IMR-90 (cell line): ENCODE measurements at regions not wholly inside any gene's neighbourhood (a gene's known extent, or its start where the extent isn't known, plus 50 kb on each side); places are given as distances from the start of the nearest gene placed in this dataset.

Experiments
- ATAC-seq: fragments of 200-7000 bp; cut with Tn5 transposase; 2 replicates; pipeline ENCODE4 v1.9.1; 2020; ENCODE audit warnings: low read depth, mild to moderate bottlenecking, moderate library complexity
- BruUV-seq: library from RNA; stranded (reverse); fragments of 400-500 nt; replicated peaks from 2 replicates; lab custom pipeline; 2021; lab: Mats Ljungman, UMichigan
- CTCF ChIA-PET: fragments of 300-600 bp; formaldehyde crosslinking; extraction: SDS; loops from one replicate; lab custom pipeline; 2021; ENCODE audit warnings: antibody characterized with exemption; lab: Yijun Ruan, JAX
- POLR2A ChIA-PET: fragments of 300-600 bp; sonication (Branson Sonifier 250); formaldehyde crosslinking; loops from one replicate; lab custom pipeline; 2022; ENCODE audit warnings: antibody characterized with exemption; ENCODE audit not compliant: unreplicated experiment; lab: Charles Lee
- DNase-seq: peaks from one replicate; pipeline ENCODE4 v3.0.0; 2013
- H2AFZ ChIP-seq: replicated peaks from 2 replicates; pipeline ENCODE3; 2013; ENCODE audit warnings: low read length, mild to moderate bottlenecking; ENCODE audit not compliant: poor library complexity
- H2AK5ac ChIP-seq: 2 replicates; pipeline ENCODE4 v1.6.1; 2013; ENCODE audit warnings: low read depth, low read length, inconsistent platforms
- H2AK9ac ChIP-seq: replicated peaks from 2 replicates; pipeline ENCODE3; 2013; ENCODE audit warnings: mild to moderate bottlenecking, low read depth, low read length, moderate library complexity; ENCODE audit not compliant: poor library complexity
- H2BK120ac ChIP-seq: 2 replicates; pipeline ENCODE4 v1.6.1; 2013; ENCODE audit warnings: low read depth, low read length, inconsistent platforms
- H2BK15ac ChIP-seq: 3 replicates; pipeline ENCODE4 v1.6.1; 2013; ENCODE audit warnings: low read depth, low read length, inconsistent platforms
- H2BK20ac ChIP-seq: 2 replicates; pipeline ENCODE4 v1.6.1; 2013; ENCODE audit warnings: low read depth, mild to moderate bottlenecking, inconsistent platforms, low read length, moderate library complexity
- H2BK5ac ChIP-seq: 2 replicates; pipeline ENCODE4 v1.6.1; 2013; ENCODE audit warnings: mild to moderate bottlenecking, low read depth, low read length, inconsistent platforms; ENCODE audit not compliant: poor library complexity, severe bottlenecking
- H3K14ac ChIP-seq: replicated peaks from 2 replicates; pipeline ENCODE4 v1.6.1; 2013; ENCODE audit warnings: low read depth, low read length, inconsistent platforms
- H3K18ac ChIP-seq: 2 replicates; pipeline ENCODE4 v1.6.1; 2013; ENCODE audit warnings: low read depth, low read length, control low read depth
- H3K23ac ChIP-seq: 2 replicates; pipeline ENCODE4 v1.6.1; 2013; ENCODE audit warnings: low read depth, low read length, inconsistent platforms
- H3K27ac ChIP-seq: 2 replicates; pipeline ENCODE4 v1.5.1; 2013; ENCODE audit warnings: mild to moderate bottlenecking, control low read depth, low read length; ENCODE audit not compliant: insufficient read depth
- H3K27me3 ChIP-seq: 2 replicates; pipeline ENCODE4 v1.6.1; 2013; ENCODE audit warnings: low read length; ENCODE audit not compliant: control insufficient read depth, insufficient read depth
- H3K36me3 ChIP-seq: 2 replicates; pipeline ENCODE4 v1.6.1; 2013; ENCODE audit warnings: low read length, mixed read lengths; ENCODE audit not compliant: control insufficient read depth, insufficient read depth
- H3K4ac ChIP-seq: 2 replicates; pipeline ENCODE4 v1.6.1; 2013; ENCODE audit warnings: low read depth, low read length, inconsistent platforms
- H3K4me1 ChIP-seq: 2 replicates; pipeline ENCODE4 v1.6.1; 2013; ENCODE audit warnings: low read length, mixed read lengths; ENCODE audit not compliant: control insufficient read depth, insufficient read depth
- H3K4me2 ChIP-seq: 2 replicates; pipeline ENCODE4 v1.6.1; 2013; ENCODE audit warnings: low read depth, mild to moderate bottlenecking, control low read depth, low read length, moderate library complexity
- H3K4me3 ChIP-seq: 2 replicates; pipeline ENCODE4 v1.5.1; 2013; ENCODE audit warnings: low read depth, mild to moderate bottlenecking, control low read depth, low read length, moderate library complexity; ENCODE audit not compliant: insufficient read depth
- H3K56ac ChIP-seq: 2 replicates; pipeline ENCODE4 v1.6.1; 2013; ENCODE audit warnings: low read length, inconsistent platforms; ENCODE audit not compliant: insufficient read depth; ENCODE audit errors: extremely low read depth
- H3K79me1 ChIP-seq, 2 experiments: 2 replicates each; pipeline ENCODE4 v1.6.1; 2013; ENCODE audit warnings: low read length in 2 of 2, inconsistent platforms in 1 of 2, low read depth in 1 of 2
- H3K9ac ChIP-seq: 2 replicates; pipeline ENCODE4 v1.6.1; 2013; ENCODE audit warnings: low read depth, low read length, control low read depth
- H3K9me1 ChIP-seq: 2 replicates; pipeline ENCODE4 v1.6.1; 2013; ENCODE audit warnings: low read length, inconsistent platforms; ENCODE audit not compliant: insufficient read depth
- H3K9me3 ChIP-seq: 2 replicates; pipeline ENCODE4 v1.6.1; 2013; ENCODE audit warnings: low read length; ENCODE audit not compliant: control insufficient read depth, insufficient read depth
- H4K20me1 ChIP-seq: 2 replicates; pipeline ENCODE4 v1.6.1; 2013; ENCODE audit warnings: low read length, inconsistent platforms; ENCODE audit not compliant: insufficient read depth
- H4K5ac ChIP-seq: 2 replicates; pipeline ENCODE4 v1.6.1; 2013; ENCODE audit warnings: mild to moderate bottlenecking, low read depth, low read length, control low read depth
- H4K8ac ChIP-seq, 2 experiments: 2 replicates each; pipeline ENCODE4 v1.6.1; 2013; ENCODE audit warnings: low read depth in 2 of 2, low read length in 2 of 2, control low read depth in 1 of 2, inconsistent platforms in 1 of 2
- H4K91ac ChIP-seq: 2 replicates; pipeline ENCODE4 v1.6.1; 2013; ENCODE audit warnings: low read depth, low read length, inconsistent platforms; ENCODE audit not compliant: insufficient read depth
- CEBPB ChIP-seq: IDR thresholded peaks from 2 replicates; pipeline ENCODE4 v1.6.1; 2012; ENCODE audit warnings: low read depth, low read length, improper control_type of control experiment
- ELK1 ChIP-seq: fragments of 150-350 bp; IDR thresholded peaks from 2 replicates; pipeline ENCODE4 v1.6.1; 2016; ENCODE audit warnings: low read depth, mild to moderate bottlenecking, low read length, moderate library complexity, borderline replicate concordance
- MAFK ChIP-seq: IDR thresholded peaks from 2 replicates; pipeline ENCODE4 v1.6.1; 2012; ENCODE audit warnings: low read depth, low read length, improper control_type of control experiment
- MXI1 ChIP-seq: IDR thresholded peaks from 2 replicates; pipeline ENCODE4 v1.6.1; 2012; ENCODE audit warnings: low read depth, mild to moderate bottlenecking, low read length, moderate library complexity, borderline replicate concordance
- RFX5 ChIP-seq: IDR thresholded peaks from 2 replicates; pipeline ENCODE4 v1.8.0; 2012; ENCODE audit warnings: low read depth, mild to moderate bottlenecking, low read length, moderate library complexity
- dilution Hi-C: fragments of 300-500 bp; cut with HindIII; formaldehyde crosslinking; loops from one replicate; pipeline ENCODE4 v1.14.3; 2018; ENCODE audit warnings: low sequenced_read_pairs; ENCODE audit not compliant: unreplicated experiment
- in situ Hi-C: fragments of 300-500 bp; cut with MboI; formaldehyde crosslinking; loops from 3 replicates; pipeline ENCODE4 v1.14.3; 2019; ENCODE audit warnings: low sequenced_read_pairs, inconsistent platforms, mixed read lengths
- intact Hi-C: fragments of 100-400 bp; cut with micrococcal nuclease; formaldehyde crosslinking; loops from 2 replicates; pipeline ENCODE4 v1.10.0; 2022

GRCh38 chr7:41481353-41481752 lies 221.5 kb downstream of the INHBA start:
- no peaks in the 10 kb centered on the region for H3K36me3 ChIP-seq
- no peaks in the 10 kb centered on the region for H4K20me1 ChIP-seq
- ATAC-seq (peak; percentile 64), DNase-seq (peak; percentile 81)
- no peak overlapping the region for H3K27ac ChIP-seq
- H2BK5ac ChIP-seq: no peak overlapping the region
- H3K9ac ChIP-seq: no peak overlapping the region
- no peak overlapping the region for H2AK9ac ChIP-seq
- no peak overlapping the region for H2AFZ ChIP-seq
- H4K8ac ChIP-seq: no peak overlapping the region
- no peak for TF ChIP-seq MXI1
- peak; percentile 34; the same call in 1 of the 2 replicates for TF ChIP-seq MAFK
- TF ChIP-seq RFX5: no peak
- TF ChIP-seq ELK1: no peak
- TF ChIP-seq CEBPB: peak; percentile 97
- no peaks in the 10 kb centered on the region for H3K9me1 ChIP-seq
- no peak overlapping the region for H4K91ac ChIP-seq
- POLR2A ChIA-PET: no interaction called here
- H3K18ac ChIP-seq: no peak overlapping the region
- no peak overlapping the region for H2BK120ac ChIP-seq
- dilution Hi-C loops: no loop called here
- H4K5ac ChIP-seq: no peak overlapping the region
- no peak overlapping the region for H2BK15ac ChIP-seq
- 0 out of 2 replicates have a peak, but pooled peaks cover 3% of the 10 kb centered on the region for H3K4me1 ChIP-seq
- no peak overlapping the region for H2BK20ac ChIP-seq
- H3K27me3 ChIP-seq: no peaks in the 10 kb centered on the region
- H3K23ac ChIP-seq: no peak overlapping the region
- H3K4me2 ChIP-seq: no peak overlapping the region
- H3K4ac ChIP-seq: no peak overlapping the region
- H3K79me1 ChIP-seq: no peaks in the 10 kb centered on the region
- H3K14ac ChIP-seq: no peak overlapping the region
- H2AK5ac ChIP-seq: no peak overlapping the region
- CTCF ChIA-PET: no interaction called here
- intact Hi-C loops: no loop called here
- no peak overlapping the region for H3K56ac ChIP-seq
- H3K4me3 ChIP-seq: no peak overlapping the region
- H3K9me3 ChIP-seq: 0 out of 2 replicates have a peak, but pooled peaks cover 4% of the 10 kb centered on the region
- in situ Hi-C loops: no loop called here
- BruUV-seq: no TSS peak
